Fibroblast of peridontal ligament (primary cell): ENCODE measurements at regions not wholly inside any gene's neighbourhood (a gene's known extent, or its start where the extent isn't known, plus 50 kb on each side); places are given as distances from the start of the nearest gene placed in this dataset.
A peak's percentile ranks its signal among the peaks of the same experiment; 100 is the strongest.
"Not testable (repeated sequence)": the region's sequence is repeated elsewhere in the genome, so short reads cannot be mapped to it uniquely, and the experiment has no call there.

Experiments used
- DNase-seq: peaks from one replicate; pipeline ENCODE4 v3.0.0-alpha.2; 2010; ENCODE audit errors: extremely low read depth

- DNase-seq = no peak
These were observed 50.0 kb upstream of the ABLIM1 start for GRCh38 chr10:114708084-114708483.

- peak; percentile 63 for DNase-seq
These were observed 50.8 kb upstream of the ABLIM1 start for GRCh38 chr10:114708717-114709335.

DNA sequence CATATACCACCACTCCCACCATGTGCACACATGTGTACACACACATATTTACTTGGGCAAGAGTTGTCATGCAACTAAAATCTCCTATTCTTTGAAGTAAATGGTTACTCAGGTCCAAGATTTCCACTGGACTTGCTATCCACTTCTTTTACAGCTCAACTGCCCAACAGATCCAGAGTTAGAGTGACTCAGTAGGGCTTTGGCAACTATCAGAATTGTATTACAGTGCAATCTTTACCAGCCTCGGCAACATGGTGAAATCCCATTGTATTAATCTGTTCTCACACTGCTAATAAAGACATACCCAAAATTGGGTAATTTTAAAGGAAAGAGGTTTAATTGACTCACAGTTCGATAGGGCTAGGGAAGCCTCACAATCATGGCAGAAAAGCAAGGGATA is 51.9 kb upstream of the ABLIM1 start:
- peak; percentile 29 for DNase-seq

GRCh38 chr10:114711176-114711868 is 53.2 kb upstream of the ABLIM1 start:
- no peak for DNase-seq

- no peak for DNase-seq
These were observed 53.8 kb upstream of the ABLIM1 start for GRCh38 chr10:114711869-114712250.

DNA sequence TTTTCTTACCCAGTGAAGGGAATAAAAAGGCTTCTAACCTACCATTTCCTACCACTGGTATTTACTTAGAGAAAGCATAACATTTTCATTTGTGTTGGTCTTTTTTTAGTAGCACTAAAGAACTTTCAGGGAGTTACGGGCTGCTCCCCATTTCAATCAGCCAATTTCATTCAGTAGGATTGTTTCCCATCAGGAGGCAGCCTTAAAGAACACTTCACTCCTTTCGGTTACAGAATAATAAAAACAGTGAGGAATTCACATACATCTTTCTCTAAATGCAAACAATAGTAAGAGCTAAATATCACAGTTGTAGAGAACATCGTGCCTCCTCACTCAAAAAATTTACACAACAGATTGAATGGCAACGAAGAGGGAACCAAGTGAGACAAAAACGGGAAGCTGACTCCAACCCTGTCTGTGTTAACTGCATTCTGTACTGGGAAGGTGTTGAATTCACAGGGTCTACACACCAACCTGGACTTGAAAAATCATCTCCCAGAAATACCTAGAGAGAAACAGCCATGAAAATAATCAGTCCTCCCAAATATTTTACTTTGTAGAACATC is 55.5 kb upstream of the ABLIM1 start:
- DNase-seq = no peak

GRCh38 chr10:114714281-114714741 is 56.2 kb upstream of the ABLIM1 start:
- DNase-seq = peak; percentile 90

- peak; percentile 78 for DNase-seq
These were observed 57.1 kb upstream of the ABLIM1 start for GRCh38 chr10:114715171-114715670.

- no peak for DNase-seq
These were observed 58.8 kb upstream of the ABLIM1 start for GRCh38 chr10:114716811-114717404.

DNA sequence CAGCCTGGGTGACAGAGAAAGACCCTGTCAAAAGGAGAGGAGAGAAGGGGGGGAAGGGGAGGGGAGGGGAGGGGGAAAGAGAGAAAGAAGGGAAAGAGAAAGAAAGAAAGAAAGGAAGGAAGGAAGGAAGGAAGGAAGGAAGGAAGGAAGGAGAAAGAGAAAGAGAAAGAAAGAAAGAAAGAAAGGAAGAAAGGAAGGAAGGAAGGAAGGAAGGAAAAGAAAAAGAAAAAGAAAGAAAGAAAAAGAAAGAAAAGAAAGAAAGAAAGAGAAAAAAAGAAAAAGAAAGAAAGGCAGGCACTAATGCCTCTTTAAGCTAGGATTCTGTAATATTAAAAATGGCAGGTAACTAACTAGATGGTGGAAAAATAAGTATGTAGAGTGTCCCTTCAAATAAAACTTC is 59.8 kb upstream of the ABLIM1 start:
- not testable (repeated sequence) for DNase-seq

GRCh38 chr10:114718374-114718773 is 60.3 kb upstream of the ABLIM1 start:
- no peak for DNase-seq

- DNase-seq = no peak
These were observed 61.2 kb upstream of the ABLIM1 start for GRCh38 chr10:114719311-114719710.

- not testable (repeated sequence) for DNase-seq
These were observed 61.9 kb upstream of the ABLIM1 start for GRCh38 chr10:114720023-114720422.

DNA sequence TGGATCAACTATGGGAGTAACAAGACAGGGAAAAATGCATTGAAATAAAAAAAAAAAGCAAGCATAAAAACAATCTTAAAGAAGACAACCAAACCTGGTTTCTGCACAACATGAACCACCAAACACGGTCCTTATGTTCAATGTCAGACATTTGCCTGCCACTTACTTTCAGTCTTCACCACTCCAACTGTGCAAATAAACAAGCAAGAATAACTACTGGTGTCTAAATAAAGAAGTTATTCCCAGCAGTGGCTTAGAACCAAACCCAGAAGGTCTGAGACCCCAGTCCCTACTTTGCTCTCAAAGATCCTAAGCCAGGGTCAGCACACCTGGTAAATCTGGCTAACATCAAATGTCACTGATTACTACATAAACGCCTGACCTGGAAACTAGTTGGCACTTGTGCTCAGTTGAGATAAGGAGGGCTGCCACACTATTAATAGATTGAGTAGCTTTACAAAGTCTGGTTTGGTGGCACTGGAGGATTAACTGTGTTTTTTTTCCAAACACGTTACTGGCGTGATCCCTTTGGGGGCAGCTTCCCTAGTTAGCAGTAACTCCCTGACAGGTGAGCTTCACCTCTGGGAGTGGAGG is 62.7 kb upstream of the ABLIM1 start:
- DNase-seq = no peak

DNA sequence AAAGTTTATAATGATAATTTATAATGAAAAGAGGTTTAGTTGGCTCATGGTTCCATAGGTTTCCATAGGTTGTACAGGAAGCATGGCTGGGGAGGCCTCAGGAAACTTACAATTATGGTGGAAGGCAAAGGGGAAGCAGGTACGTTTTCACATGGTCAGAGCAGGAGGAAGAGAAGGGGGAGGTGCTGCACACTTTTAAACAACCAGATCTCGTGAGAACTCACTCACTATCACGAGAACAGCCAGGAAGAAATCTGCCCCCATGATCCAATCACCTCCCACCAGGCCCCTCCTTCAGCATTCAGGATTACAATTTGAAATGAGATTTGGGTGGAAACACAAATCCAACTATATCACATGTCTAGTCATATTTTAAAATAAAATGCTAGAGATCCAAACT is 64.1 kb upstream of the ABLIM1 start:
- not testable (repeated sequence) for DNase-seq

DNA sequence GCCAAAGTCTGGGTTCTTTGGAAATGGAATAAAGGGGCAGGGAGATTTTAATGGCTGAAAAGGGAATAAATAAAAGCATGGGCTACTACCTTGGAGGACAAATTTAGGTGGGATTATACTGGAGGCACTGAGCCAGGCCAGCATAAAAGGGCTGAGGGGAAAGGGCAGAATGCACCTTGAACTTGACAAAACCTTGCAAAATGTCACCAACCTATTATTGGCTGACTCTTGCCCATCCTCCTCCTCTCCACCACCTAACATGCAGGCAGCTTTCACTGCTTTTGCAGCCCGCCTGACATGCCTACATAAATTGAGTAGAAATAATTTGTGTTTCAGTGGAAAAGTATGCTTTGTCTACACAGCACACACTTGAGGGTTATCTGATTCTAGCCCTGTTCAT is 65.3 kb upstream of the ABLIM1 start:
- no peak for DNase-seq

- no peak for DNase-seq
These were observed 66.1 kb upstream of the ABLIM1 start for GRCh38 chr10:114723991-114724715.

GRCh38 chr10:114724716-114725106 is 66.6 kb upstream of the ABLIM1 start:
- no peak for DNase-seq

GRCh38 chr10:114726820-114727271 is 68.8 kb upstream of the ABLIM1 start:
- DNase-seq = no peak

DNA sequence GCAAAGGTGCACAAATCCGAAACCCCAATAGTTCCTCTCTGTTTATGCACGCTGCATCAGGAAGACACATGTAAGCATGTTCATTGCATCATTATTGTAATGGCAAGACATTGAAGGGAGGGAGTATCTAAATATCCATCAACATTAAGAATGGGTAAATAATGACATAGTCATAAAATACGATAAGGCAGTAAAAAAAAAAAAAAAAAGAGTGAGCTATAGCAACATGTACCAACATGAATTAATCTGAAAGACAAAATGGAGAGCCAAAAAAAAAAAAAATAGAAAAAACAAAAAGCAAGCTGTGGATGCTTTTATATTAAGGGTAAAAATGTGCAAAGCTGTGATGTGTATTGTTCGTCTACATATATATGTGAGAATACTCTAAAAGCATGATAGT is 70.2 kb upstream of the ABLIM1 start:
- no peak for DNase-seq

- no peak for DNase-seq
These were observed 71.1 kb upstream of the ABLIM1 start for GRCh38 chr10:114729103-114729659.
